ENCODE measurements at regions not wholly inside any gene's neighbourhood (a gene's known extent, or its start where the extent isn't known, plus 50 kb on each side); places are given as distances from the start of the nearest gene placed in this dataset.

DNA sequence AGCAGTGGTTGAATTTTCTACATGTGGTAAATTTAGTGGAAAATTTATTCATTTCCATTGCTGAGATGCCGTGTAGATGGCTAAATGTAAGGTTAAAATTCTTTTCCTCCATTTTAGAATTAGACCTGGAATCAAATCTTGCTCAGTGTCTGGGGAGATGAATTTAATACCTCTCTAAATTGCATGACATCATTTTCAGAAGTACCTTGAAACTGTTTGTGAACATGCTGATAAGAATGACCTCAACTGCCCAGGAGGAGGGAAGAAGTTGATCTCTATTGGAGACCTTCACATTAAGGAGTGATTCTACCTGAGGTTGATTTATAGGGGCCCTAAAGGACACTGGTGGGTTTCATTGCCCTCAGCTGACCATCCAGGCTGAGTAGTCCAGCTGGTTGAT is 116.7 kb upstream of the EGFLAM start:
- ATAC-seq (ENCODE audit: low read depth) (no peak), DNase-seq (no peak)
- no peak overlapping the region for H3K9ac ChIP-seq (ENCODE audit: low read depth, low read length)
- no peaks in the 10 kb centered on the region for H3K9me3 ChIP-seq (ENCODE audit: control insufficient read depth, insufficient read depth, low read length)
- H2BK15ac ChIP-seq (ENCODE audit: low read depth, low read length) = no peak overlapping the region
- in situ Hi-C loops (cut with MboI; ENCODE audit: low sequenced_read_pairs) = no loop called here
- H4K91ac ChIP-seq (ENCODE audit: insufficient read depth, low read depth, low read length) = no peak overlapping the region
- dilution Hi-C loops (cut with HindIII; ENCODE audit: low sequenced_read_pairs, unreplicated experiment) = no loop called here
- no peak overlapping the region for H3K27ac ChIP-seq (ENCODE audit: insufficient read depth, low read length)
- no peak overlapping the region for H3K56ac ChIP-seq (ENCODE audit: extremely low read depth, insufficient read depth, low read length)
- H3K4ac ChIP-seq (ENCODE audit: low read depth, low read length) = no peak overlapping the region
- H4K5ac ChIP-seq (ENCODE audit: low read depth, low read length) = no peak overlapping the region
- H3K14ac ChIP-seq (replicated peaks; ENCODE audit: low read depth, low read length) = no peak overlapping the region
- TF ChIP-seq SMC3 (IDR thresholded peaks at IDR 0.05; ENCODE audit: low read depth, low read length) = no peak
- TF ChIP-seq, protein P1, sequence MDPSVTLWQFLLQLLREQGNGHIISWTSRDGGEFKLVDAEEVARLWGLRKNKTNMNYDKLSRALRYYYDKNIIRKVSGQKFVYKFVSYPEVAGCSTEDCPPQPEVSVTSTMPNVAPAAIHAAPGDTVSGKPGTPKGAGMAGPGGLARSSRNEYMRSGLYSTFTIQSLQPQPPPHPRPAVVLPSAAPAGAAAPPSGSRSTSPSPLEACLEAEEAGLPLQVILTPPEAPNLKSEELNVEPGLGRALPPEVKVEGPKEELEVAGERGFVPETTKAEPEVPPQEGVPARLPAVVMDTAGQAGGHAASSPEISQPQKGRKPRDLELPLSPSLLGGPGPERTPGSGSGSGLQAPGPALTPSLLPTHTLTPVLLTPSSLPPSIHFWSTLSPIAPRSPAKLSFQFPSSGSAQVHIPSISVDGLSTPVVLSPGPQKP (IDR thresholded peaks at IDR 0.05; ENCODE audit: borderline replicate concordance, low read depth, low read length) = no peak
- no peak overlapping the region for H2BK20ac ChIP-seq (ENCODE audit: low read depth, low read length)
- peaks cover 6% of the 10 kb centered on the region for H3K27me3 ChIP-seq (ENCODE audit: control insufficient read depth, insufficient read depth, low read length)
- no peak overlapping the region for H3K23ac ChIP-seq (ENCODE audit: low read depth, low read length)
- H3K18ac ChIP-seq (ENCODE audit: low read depth, low read length) = no peak overlapping the region
- H3K4me2 ChIP-seq (ENCODE audit: low read depth, low read length) = no peak overlapping the region
- no TSS peak for BruUV-seq (replicated peaks)
- no peak overlapping the region for H2BK120ac ChIP-seq (ENCODE audit: low read depth, low read length)
- H2AK9ac ChIP-seq (replicated peaks; ENCODE audit: low read depth, low read length, poor library complexity) = no peak overlapping the region
- ChIA-PET POLR2A (ENCODE audit: unreplicated experiment) (no interaction called here), CTCF (no interaction called here)
- no peak overlapping the region for H2BK5ac ChIP-seq (ENCODE audit: low read depth, low read length, poor library complexity, severe bottlenecking)
- H3K4me3 ChIP-seq (ENCODE audit: insufficient read depth, low read depth, low read length) = no peak overlapping the region
- intact Hi-C loops (cut with micrococcal nuclease) = no loop called here
- no peak overlapping the region for H2AFZ ChIP-seq (replicated peaks; ENCODE audit: low read length, poor library complexity)
- no peaks in the 10 kb centered on the region for H3K79me1 ChIP-seq (ENCODE audit: low read depth in 1 of 2, low read length in 2 of 2)
- no peaks in the 10 kb centered on the region for H3K4me1 ChIP-seq (ENCODE audit: control insufficient read depth, insufficient read depth, low read length)
- no CpG with 5 or more reads among the region's 1 CpG for WGBS, 2 experiments (ENCODE audit: extremely low coverage in 2 of 2, insufficient read length in 1 of 2)
- no peaks in the 10 kb centered on the region for H3K36me3 ChIP-seq (ENCODE audit: control insufficient read depth, insufficient read depth, low read length)
- no peaks in the 10 kb centered on the region for H4K20me1 ChIP-seq (ENCODE audit: insufficient read depth, low read length)
- no peak overlapping the region for H2AK5ac ChIP-seq (ENCODE audit: low read depth, low read length)
- no peaks in the 10 kb centered on the region for H3K9me1 ChIP-seq (ENCODE audit: insufficient read depth, low read length)
- H4K8ac ChIP-seq (ENCODE audit: low read depth in 2 of 2, low read length in 2 of 2) = no peak overlapping the region
